ENCODE measurements at regions not wholly inside any gene's neighbourhood (a gene's known extent, or its start where the extent isn't known, plus 50 kb on each side); places are given as distances from the start of the nearest gene placed in this dataset.

GRCh38 chr18:10266334-10266590 lies 188.2 kb upstream of the APCDD1 start:
- no peak for TF ChIP-seq USF1 (IDR thresholded peaks at IDR 0.05)
- TF ChIP-seq MAX (IDR thresholded peaks at IDR 0.05) = no peak
- TF ChIP-seq TAF1 (IDR thresholded peaks at IDR 0.05; ENCODE audit: low read depth) = no peak
- TF ChIP-seq RAD21 (IDR thresholded peaks at IDR 0.05; ENCODE audit: low read depth) = no peak
- TF ChIP-seq TCF12 (IDR thresholded peaks at IDR 0.05; ENCODE audit: low read depth) = no peak
- no peak for TF ChIP-seq CREB1 (IDR thresholded peaks at IDR 0.05; ENCODE audit: low read depth)
- no peak for TF ChIP-seq EGR1 (IDR thresholded peaks at IDR 0.05)
- no peak for TF ChIP-seq TEAD4 (IDR thresholded peaks at IDR 0.05)

- TF ChIP-seq REST (IDR thresholded peaks at IDR 0.05; ENCODE audit: low read depth) (no peak), TEAD4 (IDR thresholded peaks at IDR 0.05) (no peak), CREB1 (IDR thresholded peaks at IDR 0.05; ENCODE audit: low read depth) (no peak), EGR1 (IDR thresholded peaks at IDR 0.05) (no peak), EP300 (IDR thresholded peaks at IDR 0.05; ENCODE audit: borderline replicate concordance) (no peak), TCF12 (IDR thresholded peaks at IDR 0.05; ENCODE audit: low read depth) (no peak), NFIC (IDR thresholded peaks at IDR 0.05) (no peak), FOXM1 (IDR thresholded peaks at IDR 0.05; ENCODE audit: borderline replicate concordance, low read depth) (no peak), MAX (IDR thresholded peaks at IDR 0.05) (no peak), RAD21 (IDR thresholded peaks at IDR 0.05; ENCODE audit: low read depth) (no peak), TAF1 (IDR thresholded peaks at IDR 0.05; ENCODE audit: low read depth) (no peak)
These were observed 185.2 kb upstream of the APCDD1 start for GRCh38 chr18:10269261-10269660.

- TF ChIP-seq FOXM1 (IDR thresholded peaks at IDR 0.05; ENCODE audit: borderline replicate concordance, low read depth) (no peak), CEBPB (IDR thresholded peaks at IDR 0.05) (no peak), CREB1 (IDR thresholded peaks at IDR 0.05; ENCODE audit: low read depth) (no peak)
These were observed 184.3 kb upstream of the APCDD1 start for GRCh38 chr18:10270151-10270571.

- TF ChIP-seq FOXM1 (IDR thresholded peaks at IDR 0.05; ENCODE audit: borderline replicate concordance, low read depth) (no peak), YY1 (IDR thresholded peaks at IDR 0.05; ENCODE audit: low read depth) (no peak), USF1 (IDR thresholded peaks at IDR 0.05) (no peak), TAF1 (IDR thresholded peaks at IDR 0.05; ENCODE audit: low read depth) (no peak), ZBTB7A (IDR thresholded peaks at IDR 0.05; ENCODE audit: low read depth) (no peak), NFIC (IDR thresholded peaks at IDR 0.05) (no peak), EGR1 (IDR thresholded peaks at IDR 0.05) (no peak), CREB1 (IDR thresholded peaks at IDR 0.05; ENCODE audit: low read depth) (no peak), MAX (IDR thresholded peaks at IDR 0.05) (no peak), CEBPB (IDR thresholded peaks at IDR 0.05) (no peak), TEAD4 (IDR thresholded peaks at IDR 0.05) (no peak), EP300 (IDR thresholded peaks at IDR 0.05; ENCODE audit: borderline replicate concordance) (no peak), TCF12 (IDR thresholded peaks at IDR 0.05; ENCODE audit: low read depth) (no peak), RAD21 (IDR thresholded peaks at IDR 0.05; ENCODE audit: low read depth) (no peak), REST (IDR thresholded peaks at IDR 0.05; ENCODE audit: low read depth) (no peak)
These were observed 183.0 kb upstream of the APCDD1 start for GRCh38 chr18:10271481-10271880.

GRCh38 chr18:10274301-10274700 lies 180.1 kb upstream of the APCDD1 start:
- TF ChIP-seq EP300 (IDR thresholded peaks at IDR 0.05; ENCODE audit: borderline replicate concordance) (no peak), CREB1 (IDR thresholded peaks at IDR 0.05; ENCODE audit: low read depth) (no peak), RAD21 (IDR thresholded peaks at IDR 0.05; ENCODE audit: low read depth) (no peak), USF1 (IDR thresholded peaks at IDR 0.05) (no peak), MAX (IDR thresholded peaks at IDR 0.05) (no peak), YY1 (IDR thresholded peaks at IDR 0.05; ENCODE audit: low read depth) (no peak), TCF12 (IDR thresholded peaks at IDR 0.05; ENCODE audit: low read depth) (no peak), FOXM1 (IDR thresholded peaks at IDR 0.05; ENCODE audit: borderline replicate concordance, low read depth) (no peak), TAF1 (IDR thresholded peaks at IDR 0.05; ENCODE audit: low read depth) (no peak), CEBPB (IDR thresholded peaks at IDR 0.05) (no peak), ZBTB7A (IDR thresholded peaks at IDR 0.05; ENCODE audit: low read depth) (no peak), EGR1 (IDR thresholded peaks at IDR 0.05) (no peak), REST (IDR thresholded peaks at IDR 0.05; ENCODE audit: low read depth) (no peak), NFIC (IDR thresholded peaks at IDR 0.05) (no peak), TEAD4 (IDR thresholded peaks at IDR 0.05) (no peak)

Data from Ishikawa (cell line).